Naive thymus-derived CD4-positive, alpha-beta T cell (primary cell): ENCODE measurements at regions not wholly inside any gene's neighbourhood (a gene's known extent, or its start where the extent isn't known, plus 50 kb on each side); places are given as distances from the start of the nearest gene placed in this dataset.
"Not testable (repeated sequence)": the region's sequence is repeated elsewhere in the genome, so short reads cannot be mapped to it uniquely, and the experiment has no call there.

Experiments used
- ATAC-seq: fragments of 150-1000 bp; cut with Tn5 transposase; 2 replicates; pipeline ENCODE4 v1.10.0; 2021; ENCODE audit warnings: mild to moderate bottlenecking, moderate library complexity
- CTCF ChIA-PET: fragments of 350-600 bp; sonication (Branson Sonifier 250); formaldehyde crosslinking; loops from one replicate; lab custom pipeline; 2021; ENCODE audit warnings: antibody characterized with exemption; lab: Charles Lee
- POLR2A ChIA-PET: fragments of 350-600 bp; sonication (Branson Sonifier 250); formaldehyde crosslinking; loops from one replicate; lab custom pipeline; 2021; ENCODE audit warnings: antibody characterized with exemption, inconsistent platforms; lab: Charles Lee
- DNase-seq, 9 donors: peaks; one replicate each; pipeline versions ENCODE4 v3.0.0 to v3.0.0-alpha.2; 2020 to 2022; ENCODE audit warnings: mixed read lengths in 1 of 9
- H3K27ac ChIP-seq: one replicate; pipeline ENCODE4 v1.7.0; 2013; ENCODE audit warnings: mild to moderate bottlenecking, low read depth, low read length, moderate library complexity
- H3K27me3 ChIP-seq, 2 donors: one replicate each; pipeline ENCODE4 v1.7.0; 2013; ENCODE audit warnings: low read length in 2 of 2, mild to moderate bottlenecking in 2 of 2, moderate library complexity in 2 of 2; ENCODE audit not compliant: control insufficient read depth in 2 of 2, insufficient read depth in 2 of 2
- H3K36me3 ChIP-seq, 3 experiments: 1 replicate in 2 of 3; 2 replicates in 1 of 3; pipeline ENCODE4 v1.7.0; 2013; ENCODE audit warnings: low read length in 3 of 3, mild to moderate bottlenecking in 3 of 3, moderate library complexity in 1 of 3; ENCODE audit not compliant: insufficient read depth in 3 of 3, control insufficient read depth in 2 of 3
- H3K4me1 ChIP-seq, 2 donors: one replicate each; pipeline ENCODE4 v1.7.0; 2013; ENCODE audit warnings: low read length in 2 of 2, mild to moderate bottlenecking in 2 of 2, moderate library complexity in 1 of 2; ENCODE audit not compliant: control insufficient read depth in 2 of 2, insufficient read depth in 2 of 2
- H3K4me3 ChIP-seq: 2 replicates; pipeline ENCODE4 v1.7.0; 2013; ENCODE audit warnings: mild to moderate bottlenecking, low read length
- H3K9me3 ChIP-seq, 3 experiments: 1 replicate in 2 of 3; 2 replicates in 1 of 3; pipeline ENCODE4 v1.7.0; 2013; ENCODE audit warnings: low read length in 3 of 3; ENCODE audit not compliant: control insufficient read depth in 2 of 3
- H3K27ac Mint-ChIP-seq, 9 donors: one replicate each; pipeline ENCODE4 v1.8.0; 2020 to 2022; ENCODE audit warnings: mixed read lengths in 9 of 9, mild to moderate bottlenecking in 8 of 9, moderate library complexity in 5 of 9, inconsistent platforms in 2 of 9
- H3K27me3 Mint-ChIP-seq, 5 donors: one replicate each; pipeline ENCODE4 v1.8.0; 2021 to 2022; ENCODE audit warnings: mixed read lengths in 5 of 5, mild to moderate bottlenecking in 1 of 5
- H3K36me3 Mint-ChIP-seq, 5 donors: one replicate each; pipeline ENCODE4 v1.8.0; 2020 to 2022; ENCODE audit warnings: mixed read lengths in 5 of 5, mild to moderate bottlenecking in 3 of 5, inconsistent platforms in 1 of 5
- H3K4me1 Mint-ChIP-seq, 7 donors: one replicate each; pipeline ENCODE4 v1.8.0; 2020 to 2022; ENCODE audit warnings: mixed read lengths in 7 of 7, mild to moderate bottlenecking in 3 of 7, inconsistent platforms in 1 of 7
- H3K4me3 Mint-ChIP-seq, 10 donors: one replicate each; pipeline ENCODE4 v1.8.0; 2020 to 2022; ENCODE audit warnings: mild to moderate bottlenecking in 10 of 10, mixed read lengths in 10 of 10, moderate library complexity in 6 of 10, inconsistent platforms in 2 of 10
- H3K9me3 Mint-ChIP-seq, 11 donors: one replicate each; pipeline ENCODE4 v1.8.0; 2020 to 2022; ENCODE audit warnings: mixed read lengths in 11 of 11, mild to moderate bottlenecking in 4 of 11, inconsistent platforms in 1 of 11, moderate library complexity in 1 of 11
- intact Hi-C, 2 donors: fragments of 100-400 bp; cut with micrococcal nuclease; formaldehyde crosslinking; loops; one replicate each; pipeline ENCODE4 v1.15.1; 2023

GRCh38 chr11:98770046-98770445 lies 250.7 kb upstream of the CNTN5 start:
- peaks cover 0 to 22% (median 9%) of the 10 kb centered on the region in 11 donors for H3K9me3 Mint-ChIP-seq
- CTCF ChIA-PET, H3K4me3 Mint-ChIP-seq, H3K27ac Mint-ChIP-seq, DNase-seq, H3K36me3 Mint-ChIP-seq, H3K27ac ChIP-seq, H3K27me3 Mint-ChIP-seq, H3K9me3 ChIP-seq, ATAC-seq, intact Hi-C loops, POLR2A ChIA-PET, H3K27me3 ChIP-seq, H3K4me1 ChIP-seq, H3K4me1 Mint-ChIP-seq, H3K36me3 ChIP-seq, H3K4me3 ChIP-seq: not testable (repeated sequence)

GRCh38 chr11:98771791-98772190 lies 249.0 kb upstream of the CNTN5 start:
- Histone ChIP-seq H3K4me3 (no peak overlapping the region), H3K36me3 (no peaks in the 10 kb centered on the region), H3K27ac (no peak overlapping the region), H3K27me3 (no peaks in the 10 kb centered on the region), H3K9me3 (no peaks in the 10 kb centered on the region), H3K4me1 (no peaks in the 10 kb centered on the region)
- H3K36me3 Mint-ChIP-seq: no peaks in the 10 kb centered on the region
- ChIA-PET CTCF (no interaction called here), POLR2A (no interaction called here)
- DNase-seq (no peak), ATAC-seq (no peak)
- no peaks in the 10 kb centered on the region for H3K27me3 Mint-ChIP-seq
- peaks cover 0 to 18% (median 7%) of the 10 kb centered on the region in 11 donors for H3K9me3 Mint-ChIP-seq
- no peaks in the 10 kb centered on the region for H3K4me1 Mint-ChIP-seq
- intact Hi-C loops: no loop called here
- H3K27ac Mint-ChIP-seq: no peak overlapping the region
- H3K4me3 Mint-ChIP-seq: no peak overlapping the region

GRCh38 chr11:98772893-98773292 lies 247.9 kb upstream of the CNTN5 start:
- no peak for DNase-seq
- Histone ChIP-seq H3K27me3 (no peaks in the 10 kb centered on the region), H3K4me1 (no peaks in the 10 kb centered on the region), H3K9me3 (no peaks in the 10 kb centered on the region), H3K27ac (no peak overlapping the region), H3K36me3 (no peaks in the 10 kb centered on the region), H3K4me3 (no peak overlapping the region)
- intact Hi-C loops: no loop called here
- Mint-ChIP-seq H3K4me3 (no peak overlapping the region), H3K27ac (no peak overlapping the region), H3K9me3 (peaks cover 0 to 20% (median 7%) of the 10 kb centered on the region in 11 donors), H3K4me1 (no peaks in the 10 kb centered on the region), H3K36me3 (no peaks in the 10 kb centered on the region), H3K27me3 (no peaks in the 10 kb centered on the region)
- no peak for ATAC-seq
- ChIA-PET POLR2A (no interaction called here), CTCF (no interaction called here)

- H3K4me1 ChIP-seq: no peaks in the 10 kb centered on the region
- Mint-ChIP-seq H3K27me3 (no peaks in the 10 kb centered on the region), H3K9me3 (peaks cover 0 to 25% (median 4%) of the 10 kb centered on the region in 11 donors), H3K4me3 (no peak overlapping the region), H3K27ac (no peak overlapping the region), H3K4me1 (no peaks in the 10 kb centered on the region), H3K36me3 (no peaks in the 10 kb centered on the region)
- CTCF ChIA-PET: no interaction called here
- H3K27ac ChIP-seq: no peak overlapping the region
- POLR2A ChIA-PET: no interaction called here
- no peaks in the 10 kb centered on the region for H3K27me3 ChIP-seq
- DNase-seq (no peak), ATAC-seq (no peak)
- no peaks in the 10 kb centered on the region for H3K36me3 ChIP-seq
- no peaks in the 10 kb centered on the region for H3K9me3 ChIP-seq
- no peak overlapping the region for H3K4me3 ChIP-seq
- intact Hi-C loops: no loop called here
Observed at GRCh38 chr11:98793276-98793675, 227.5 kb upstream of the CNTN5 start.

- CTCF ChIA-PET: no interaction called here
- ATAC-seq: no peak
- H3K36me3 Mint-ChIP-seq: no peaks in the 10 kb centered on the region
Observed at GRCh38 chr11:98798333-98798732, 222.4 kb upstream of the CNTN5 start.

GRCh38 chr11:98800696-98801095 lies 220.1 kb upstream of the CNTN5 start:
- ChIA-PET POLR2A (no interaction called here), CTCF (no interaction called here)
- H3K27me3 Mint-ChIP-seq: no peaks in the 10 kb centered on the region
- H3K36me3 ChIP-seq: no peaks in the 10 kb centered on the region
- DNase-seq (no peak), ATAC-seq (no peak)
- H3K36me3 Mint-ChIP-seq: no peaks in the 10 kb centered on the region
- no peaks in the 10 kb centered on the region for H3K4me1 ChIP-seq
- no peaks in the 10 kb centered on the region for H3K9me3 ChIP-seq
- intact Hi-C loops: no loop called here
- H3K4me3 Mint-ChIP-seq: no peak overlapping the region
- H3K4me1 Mint-ChIP-seq: no peaks in the 10 kb centered on the region
- no peaks in the 10 kb centered on the region for H3K27me3 ChIP-seq
- no peak overlapping the region for H3K27ac Mint-ChIP-seq
- peaks cover 0 to 8% (median 4%) of the 10 kb centered on the region in 11 donors for H3K9me3 Mint-ChIP-seq
- H3K27ac ChIP-seq: no peak overlapping the region
- no peak overlapping the region for H3K4me3 ChIP-seq

More at GRCh38 chr11:98798333-98798732, 222.4 kb upstream of the CNTN5 start:
- Mint-ChIP-seq H3K27ac (no peak overlapping the region), H3K4me3 (no peak overlapping the region), H3K27me3 (no peaks in the 10 kb centered on the region), H3K9me3 (peaks cover 0 to 15% (median 6%) of the 10 kb centered on the region in 11 donors), H3K4me1 (no peaks in the 10 kb centered on the region)
- H3K27ac ChIP-seq: no peak overlapping the region
- H3K4me1 ChIP-seq: no peaks in the 10 kb centered on the region
- no peak for DNase-seq
- POLR2A ChIA-PET: no interaction called here
- H3K4me3 ChIP-seq: no peak overlapping the region
- no peaks in the 10 kb centered on the region for H3K9me3 ChIP-seq
- H3K36me3 ChIP-seq: no peaks in the 10 kb centered on the region
- H3K27me3 ChIP-seq: no peaks in the 10 kb centered on the region
- intact Hi-C loops: no loop called here

- ATAC-seq (no peak), DNase-seq (no peak)
- Mint-ChIP-seq H3K4me1 (no peaks in the 10 kb centered on the region), H3K9me3 (peaks cover 1 to 28% (median 13%) of the 10 kb centered on the region in 11 donors), H3K4me3 (no peak overlapping the region), H3K36me3 (no peaks in the 10 kb centered on the region), H3K27me3 (no peaks in the 10 kb centered on the region), H3K27ac (no peak overlapping the region)
- ChIA-PET CTCF (no interaction called here), POLR2A (no interaction called here)
- Histone ChIP-seq H3K9me3 (no peaks in the 10 kb centered on the region), H3K4me3 (no peak overlapping the region), H3K27me3 (no peaks in the 10 kb centered on the region), H3K36me3 (no peaks in the 10 kb centered on the region), H3K4me1 (no peaks in the 10 kb centered on the region), H3K27ac (no peak overlapping the region)
- intact Hi-C loops: no loop called here
Observed at GRCh38 chr11:98828986-98829708, 191.6 kb upstream of the CNTN5 start.
